ENCODE measurements at regions not wholly inside any gene's neighbourhood (a gene's known extent, or its start where the extent isn't known, plus 50 kb on each side); places are given as distances from the start of the nearest gene placed in this dataset.

- TF ChIP-seq CTCF (IDR thresholded peaks at IDR 0.05; ENCODE audit: low read depth, low read length) (no peak), MAX (IDR thresholded peaks at IDR 0.05; ENCODE audit: low read depth, low read length) (no peak), POLR2A (IDR thresholded peaks at IDR 0.05; ENCODE audit: extremely low read depth, insufficient read length) (no peak), MYC (IDR thresholded peaks at IDR 0.05; ENCODE audit: low read depth, low read length) (no peak)
Measured at GRCh38 chr4:83758285-83758684, 222.4 kb downstream of the GPAT3 start.
